ENCODE measurements at regions not wholly inside any gene's neighbourhood (a gene's known extent, or its start where the extent isn't known, plus 50 kb on each side); places are given as distances from the start of the nearest gene placed in this dataset.

DNA sequence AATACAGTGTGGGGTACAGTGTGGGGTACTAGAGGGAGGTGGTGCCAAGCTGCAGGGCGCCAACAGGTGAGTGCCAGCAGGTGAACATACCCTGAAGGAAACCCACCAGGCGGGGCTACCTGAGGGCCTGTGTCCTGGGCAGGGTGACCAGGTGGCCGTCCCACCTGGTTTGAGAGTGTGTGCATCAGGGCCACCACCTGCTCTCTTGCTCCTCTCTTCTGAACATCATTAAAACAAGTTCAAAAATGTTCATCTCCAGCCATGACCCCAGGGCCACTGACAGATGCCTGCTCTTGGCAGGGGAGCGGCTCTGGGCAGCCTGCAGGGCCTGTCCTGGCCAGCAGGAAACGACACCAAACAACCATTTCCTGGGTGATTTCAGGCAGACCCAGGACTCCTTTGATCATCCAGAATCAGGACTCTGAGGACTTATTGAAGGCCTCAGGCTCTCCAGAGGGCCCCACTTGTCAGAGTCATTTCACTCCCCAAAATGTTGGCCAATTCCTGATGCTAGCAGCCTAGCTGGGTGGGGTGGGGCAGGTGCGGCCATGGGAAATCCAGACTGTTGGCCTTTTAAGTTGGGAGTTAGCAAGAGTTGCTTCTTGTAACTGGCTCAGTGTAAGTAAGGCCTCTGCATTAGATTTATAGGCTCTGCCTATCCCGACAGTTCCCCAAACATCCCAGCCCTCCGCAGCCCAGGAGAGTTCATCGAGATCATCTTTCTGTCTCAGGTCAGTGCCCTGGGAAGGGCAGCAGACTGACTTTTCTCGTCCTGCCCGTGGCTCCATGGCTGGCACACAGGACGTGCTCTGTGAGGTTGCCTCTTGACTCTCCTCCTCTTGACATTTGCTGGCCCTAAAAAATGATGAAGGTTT lies 111.5 kb upstream of the ZNF236 start:
- DNase-seq (ENCODE audit: low spot score) = no peak
- no peak overlapping the region for H3K4me3 ChIP-seq
- no peaks in the 10 kb centered on the region for H3K4me1 ChIP-seq (ENCODE audit: control insufficient read depth in 1 of 2, low read depth in 2 of 2)
- no peak for ATAC-seq (ENCODE audit: insufficient number of reproducible peaks, low FRiP score, low read depth)
- no peaks in the 10 kb centered on the region for H3K9me3 ChIP-seq
- TF ChIP-seq, protein P1, sequence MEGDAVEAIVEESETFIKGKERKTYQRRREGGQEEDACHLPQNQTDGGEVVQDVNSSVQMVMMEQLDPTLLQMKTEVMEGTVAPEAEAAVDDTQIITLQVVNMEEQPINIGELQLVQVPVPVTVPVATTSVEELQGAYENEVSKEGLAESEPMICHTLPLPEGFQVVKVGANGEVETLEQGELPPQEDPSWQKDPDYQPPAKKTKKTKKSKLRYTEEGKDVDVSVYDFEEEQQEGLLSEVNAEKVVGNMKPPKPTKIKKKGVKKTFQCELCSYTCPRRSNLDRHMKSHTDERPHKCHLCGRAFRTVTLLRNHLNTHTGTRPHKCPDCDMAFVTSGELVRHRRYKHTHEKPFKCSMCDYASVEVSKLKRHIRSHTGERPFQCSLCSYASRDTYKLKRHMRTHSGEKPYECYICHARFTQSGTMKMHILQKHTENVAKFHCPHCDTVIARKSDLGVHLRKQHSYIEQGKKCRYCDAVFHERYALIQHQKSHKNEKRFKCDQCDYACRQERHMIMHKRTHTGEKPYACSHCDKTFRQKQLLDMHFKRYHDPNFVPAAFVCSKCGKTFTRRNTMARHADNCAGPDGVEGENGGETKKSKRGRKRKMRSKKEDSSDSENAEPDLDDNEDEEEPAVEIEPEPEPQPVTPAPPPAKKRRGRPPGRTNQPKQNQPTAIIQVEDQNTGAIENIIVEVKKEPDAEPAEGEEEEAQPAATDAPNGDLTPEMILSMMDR (IDR thresholded peaks at IDR 0.05) = no peak
- no peaks in the 10 kb centered on the region for H3K27me3 ChIP-seq (replicated peaks; ENCODE audit: insufficient read depth)
- H3K36me3 ChIP-seq = no peaks in the 10 kb centered on the region
- no peak overlapping the region for H3K27ac ChIP-seq

DNA sequence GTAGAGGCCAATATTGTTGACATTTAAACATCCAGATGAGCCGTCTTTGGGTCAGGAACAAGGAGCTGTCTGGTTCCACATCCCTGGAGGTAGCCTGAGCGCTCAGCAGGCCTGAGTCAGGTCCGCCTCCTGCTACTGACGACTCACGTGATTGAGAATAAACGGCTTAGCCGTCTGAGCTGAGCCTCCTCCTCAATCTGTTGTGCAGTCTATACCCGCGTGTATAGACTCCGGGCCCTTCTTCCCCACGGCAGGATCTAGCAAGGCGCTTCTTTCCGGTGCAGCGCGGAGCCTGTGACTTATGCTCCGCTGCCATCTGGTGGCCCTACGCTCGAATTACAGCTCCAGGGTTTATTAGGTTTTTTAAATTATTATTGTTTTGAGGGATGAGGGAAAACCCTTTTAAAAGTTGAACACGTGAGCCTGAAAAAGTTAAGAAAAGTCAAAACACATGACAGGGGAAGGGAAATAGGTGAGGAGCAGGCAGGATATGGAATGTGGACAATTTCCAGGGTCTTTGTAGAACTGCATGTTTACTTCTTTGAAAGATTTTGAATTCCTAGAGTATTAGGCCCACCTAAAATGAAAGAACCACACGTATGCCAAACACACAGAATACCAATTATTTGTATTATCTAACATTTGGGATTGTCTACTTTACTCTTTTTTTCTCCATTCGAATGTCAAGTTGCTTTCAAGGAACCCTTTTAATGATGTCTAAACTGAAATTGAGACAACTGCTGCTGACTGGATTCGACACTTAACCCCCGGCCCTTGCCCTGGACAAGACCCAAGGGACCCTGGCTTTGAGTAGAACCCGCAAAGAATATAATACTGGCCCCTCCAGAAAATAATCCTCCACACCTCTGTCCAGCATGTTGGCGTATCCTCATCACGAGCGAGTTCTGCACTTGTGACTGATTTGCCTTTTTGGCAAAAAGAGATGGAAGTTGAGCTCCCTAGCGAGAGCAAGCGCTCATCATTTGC lies 112.4 kb upstream of the ZNF236 start:
- DNase-seq (ENCODE audit: low spot score) = no peak
- ATAC-seq (ENCODE audit: insufficient number of reproducible peaks, low FRiP score, low read depth) = no peak
- Histone ChIP-seq H3K27ac (no peak overlapping the region), H3K9me3 (no peaks in the 10 kb centered on the region), H3K36me3 (no peaks in the 10 kb centered on the region), H3K27me3 (replicated peaks; ENCODE audit: insufficient read depth) (no peaks in the 10 kb centered on the region), H3K4me1 (ENCODE audit: control insufficient read depth in 1 of 2, low read depth in 2 of 2) (no peaks in the 10 kb centered on the region), H3K4me3 (peak overlapping the region; percentile 36)
- TF ChIP-seq, protein P1 (IDR thresholded peaks at IDR 0.05) = peak; percentile 86

DNA sequence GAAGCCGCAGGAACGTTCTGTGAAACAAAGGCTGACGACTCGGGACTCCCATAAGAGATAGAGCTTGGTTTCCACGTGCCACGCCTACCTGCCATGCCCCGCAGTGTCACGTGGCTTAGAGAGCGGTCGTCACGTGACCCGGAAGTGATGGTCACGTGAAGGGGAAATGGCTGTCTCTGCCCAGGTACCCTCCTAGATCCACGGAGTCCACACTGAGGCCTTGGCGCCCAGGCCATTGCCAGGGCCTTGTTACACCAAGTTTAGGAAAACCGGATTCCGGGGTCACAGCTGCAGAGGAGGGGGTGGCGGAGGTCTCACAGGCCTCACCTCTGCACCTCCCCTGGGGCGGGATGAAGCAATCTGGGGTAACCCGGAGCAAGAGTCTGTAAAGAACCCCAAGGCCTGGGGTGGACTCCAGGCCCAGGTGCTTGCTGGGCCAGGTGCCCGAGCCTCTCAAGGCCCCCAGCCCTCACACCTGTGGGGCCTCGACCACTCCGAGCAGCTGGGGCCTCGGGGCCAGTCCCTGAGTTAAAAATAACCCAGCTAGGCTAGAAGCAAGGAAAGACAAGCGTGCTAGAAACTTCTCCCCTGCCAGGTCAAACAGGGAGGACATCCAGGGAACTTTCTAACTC lies 113.5 kb upstream of the ZNF236 start:
- TF ChIP-seq, protein P1 (IDR thresholded peaks at IDR 0.05) = no peak
- H3K27me3 ChIP-seq (replicated peaks; ENCODE audit: insufficient read depth) = no peaks in the 10 kb centered on the region
- ATAC-seq (ENCODE audit: insufficient number of reproducible peaks, low FRiP score, low read depth) (no peak), DNase-seq (ENCODE audit: low spot score) (no peak)
- H3K36me3 ChIP-seq = no peaks in the 10 kb centered on the region
- no peaks in the 10 kb centered on the region for H3K4me1 ChIP-seq (ENCODE audit: control insufficient read depth in 1 of 2, low read depth in 2 of 2)
- H3K4me3 ChIP-seq = no peak overlapping the region
- H3K9me3 ChIP-seq = no peaks in the 10 kb centered on the region
- H3K27ac ChIP-seq = no peak overlapping the region

DNA sequence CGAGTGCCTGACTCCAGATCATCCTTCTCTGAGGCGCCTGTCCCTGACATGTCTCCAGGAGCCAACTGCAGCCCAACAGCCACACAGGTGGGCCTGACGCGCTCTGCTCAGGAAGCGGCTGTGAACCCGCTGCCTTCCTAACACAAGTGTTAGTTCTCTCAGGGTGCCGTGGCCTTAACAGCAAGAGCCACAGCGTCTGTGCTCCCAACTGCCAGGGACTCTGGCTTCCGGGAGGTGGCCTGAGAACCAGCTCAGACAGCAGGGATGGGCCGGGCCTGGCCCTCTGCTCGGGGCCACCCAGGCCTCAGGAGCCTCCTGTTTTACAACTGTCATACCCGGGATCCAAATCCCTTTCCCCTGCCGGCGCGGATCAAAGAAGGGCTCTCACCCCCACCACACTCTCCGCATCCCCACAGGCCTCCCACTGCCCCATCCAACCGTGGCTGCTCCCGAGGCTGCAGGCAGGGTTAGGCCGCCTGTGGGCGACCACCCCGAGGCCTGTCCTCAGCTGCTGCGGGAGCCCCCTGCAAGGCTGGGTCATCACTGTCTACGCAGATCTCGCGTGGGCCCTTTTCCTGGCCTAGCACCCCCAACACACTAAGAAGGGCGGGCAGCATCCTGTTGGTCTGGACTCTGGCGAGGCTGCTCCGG lies 114.2 kb upstream of the ZNF236 start:
- no peak overlapping the region for H3K4me3 ChIP-seq
- H3K4me1 ChIP-seq (ENCODE audit: control insufficient read depth in 1 of 2, low read depth in 2 of 2) = no peaks in the 10 kb centered on the region
- TF ChIP-seq, protein P1 (IDR thresholded peaks at IDR 0.05) = no peak
- ATAC-seq (ENCODE audit: insufficient number of reproducible peaks, low FRiP score, low read depth) = no peak
- no peaks in the 10 kb centered on the region for H3K9me3 ChIP-seq
- H3K27ac ChIP-seq = no peak overlapping the region
- DNase-seq (ENCODE audit: low spot score) = no peak
- no peaks in the 10 kb centered on the region for H3K36me3 ChIP-seq
- H3K27me3 ChIP-seq (replicated peaks; ENCODE audit: insufficient read depth) = no peaks in the 10 kb centered on the region

All from thoracic aorta (tissue), 2 donors.